HG02588 (cell line): ENCODE measurements at regions not wholly inside any gene's neighbourhood (a gene's known extent, or its start where the extent isn't known, plus 50 kb on each side); places are given as distances from the start of the nearest gene placed in this dataset.
"Not testable (repeated sequence)": the region's sequence is repeated elsewhere in the genome, so short reads cannot be mapped to it uniquely, and the experiment has no call there.

Experiments used
- ATAC-seq: cut with Tn5 transposase; IDR thresholded peaks from one replicate; pipeline ENCODE4 v1.9.1; 2021; ENCODE audit warnings: mild to moderate bottlenecking, moderate library complexity; ENCODE audit not compliant: unreplicated experiment

GRCh38 chr4:154907345-154908045 is 126.4 kb downstream of the RBM46 start:
- ATAC-seq, result not testable (repeated sequence)

DNA sequence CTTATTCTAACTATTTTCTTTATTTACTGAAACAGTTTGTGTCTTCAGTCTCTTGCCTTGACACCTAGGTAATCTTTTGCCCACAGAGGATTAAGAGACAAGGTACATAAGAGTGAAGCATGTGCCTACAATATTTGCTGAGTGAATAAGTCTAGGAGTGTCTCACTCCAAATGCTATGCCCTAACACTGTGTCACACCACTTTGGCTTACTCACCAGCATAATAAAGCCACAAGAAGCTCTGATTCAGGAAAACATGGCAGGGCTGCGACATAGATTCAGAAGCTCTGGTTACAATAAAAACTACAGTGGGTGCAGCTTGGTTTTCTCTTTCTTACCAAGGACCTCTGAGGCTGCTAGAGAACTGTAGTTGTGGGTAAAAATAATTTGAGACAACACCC is 127.1 kb downstream of the RBM46 start:
- ATAC-seq, result no peak

DNA sequence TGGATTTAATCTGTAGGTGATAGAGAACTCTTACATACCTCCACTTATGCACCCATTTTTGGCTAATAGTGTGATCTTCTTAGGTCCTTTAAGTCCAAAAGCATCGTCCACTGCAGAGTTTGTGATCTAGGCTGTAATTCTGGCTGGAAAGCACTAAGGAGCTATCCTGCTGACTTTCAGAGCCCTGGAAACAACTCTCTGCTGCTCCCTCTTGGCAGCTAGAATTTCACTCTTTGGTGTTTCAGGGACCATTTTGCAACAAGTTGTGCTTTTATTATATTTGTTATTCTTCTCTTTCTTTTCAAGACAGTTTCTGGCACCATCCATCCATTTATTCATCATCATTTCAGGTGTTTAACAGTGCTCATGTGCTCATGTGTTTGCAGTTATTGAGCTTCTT is 130.0 kb downstream of the RBM46 start:
- ATAC-seq, result no peak

DNA sequence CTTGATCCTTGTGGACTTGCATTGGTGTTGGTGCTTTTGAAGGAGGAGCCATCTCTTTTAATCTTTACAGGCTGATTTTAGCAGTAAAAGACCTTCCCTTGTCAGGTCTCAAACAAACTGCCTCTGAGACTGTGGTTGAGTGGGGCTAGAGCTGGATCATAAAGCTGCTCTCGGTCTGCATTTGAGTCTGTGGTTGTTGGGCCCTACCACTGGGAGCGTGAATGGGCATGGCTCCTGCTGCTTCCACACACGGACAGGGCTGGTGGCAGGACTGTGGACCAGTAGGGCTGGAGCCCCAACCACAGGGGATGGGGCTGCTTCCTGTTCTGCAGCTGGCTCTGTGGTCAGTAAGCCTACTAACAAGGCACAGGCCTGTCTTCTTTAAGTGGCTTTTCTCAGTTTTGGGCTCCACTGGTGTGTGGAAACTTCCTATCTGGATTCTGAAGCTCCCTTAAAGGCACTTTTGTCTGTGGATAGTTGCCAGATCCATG is 130.6 kb downstream of the RBM46 start:
- no peak for ATAC-seq

- ATAC-seq, result no peak
These were observed 135.0 kb downstream of the RBM46 start for GRCh38 chr4:154916068-154916467.

- ATAC-seq, result no peak
These were observed 146.1 kb downstream of the RBM46 start for GRCh38 chr4:154927126-154927680.

GRCh38 chr4:154928640-154929257 is 147.7 kb downstream of the RBM46 start:
- ATAC-seq, result no peak

- no peak for ATAC-seq
These were observed 155.8 kb downstream of the RBM46 start for GRCh38 chr4:154936873-154937272.

GRCh38 chr4:154939851-154940250 is 158.8 kb downstream of the RBM46 start:
- ATAC-seq, result no peak

DNA sequence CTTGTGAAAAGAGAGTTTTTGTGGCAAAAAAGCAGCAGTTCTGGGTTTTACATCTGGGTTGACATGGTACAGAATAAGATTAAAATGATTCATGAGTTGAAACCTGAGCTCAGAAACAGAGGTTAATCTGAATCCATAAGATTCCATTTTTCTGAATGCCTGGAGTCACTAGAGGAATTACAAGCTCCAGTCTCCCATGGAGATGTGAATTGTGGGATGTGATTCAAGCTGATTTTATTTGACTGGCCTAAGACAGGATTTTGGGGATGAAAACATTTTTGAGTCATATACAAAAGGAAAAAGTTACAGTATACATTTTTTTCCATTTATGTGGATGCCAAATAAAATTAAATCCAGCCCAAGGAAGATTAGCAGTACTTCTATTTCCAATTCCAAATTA is 161.1 kb downstream of the RBM46 start:
- no peak for ATAC-seq

GRCh38 chr4:154944996-154945395 is 163.9 kb downstream of the RBM46 start:
- ATAC-seq, result no peak

DNA sequence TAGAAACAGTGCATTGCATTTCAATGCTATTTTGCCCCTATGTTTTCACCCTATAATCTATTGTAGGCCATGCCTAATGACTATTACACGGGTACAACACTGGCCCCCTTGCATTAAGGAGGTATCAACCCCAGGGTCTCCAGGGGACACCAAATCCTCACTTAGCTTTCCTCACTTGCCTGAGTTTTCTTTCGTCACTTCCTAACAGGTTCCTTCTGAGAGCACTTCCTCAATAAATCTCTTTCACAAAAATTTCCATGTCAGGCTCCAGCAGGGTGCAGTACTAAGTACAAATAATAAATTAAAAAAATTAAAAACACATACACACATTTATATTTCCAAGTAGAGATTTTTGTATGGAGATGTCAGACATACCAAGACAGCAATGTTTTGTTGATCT is 165.0 kb downstream of the RBM46 start:
- no peak for ATAC-seq

GRCh38 chr4:154953691-154954090 is 172.6 kb downstream of the RBM46 start:
- no peak for ATAC-seq

- ATAC-seq, result no peak
These were observed 173.0 kb downstream of the RBM46 start for GRCh38 chr4:154954117-154954516.

DNA sequence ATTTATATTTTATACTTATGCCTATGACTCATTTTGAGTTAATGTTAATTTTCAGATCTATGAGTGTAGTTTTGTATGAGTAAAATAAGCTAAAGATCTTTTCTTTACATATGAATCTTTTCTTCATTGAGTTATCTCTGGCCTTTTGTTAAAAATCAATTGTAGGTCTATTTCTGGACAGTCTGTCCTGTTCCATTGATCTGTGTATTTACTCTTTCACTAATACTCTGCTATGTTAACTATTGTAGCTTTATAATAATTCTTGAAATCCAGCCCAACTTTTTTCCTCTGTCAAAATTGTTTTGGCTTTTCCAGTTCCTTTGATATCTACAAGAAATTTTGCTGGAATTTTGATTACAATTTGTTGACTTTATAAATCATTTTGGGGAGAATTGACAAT is 177.0 kb downstream of the RBM46 start:
- ATAC-seq, result no peak

DNA sequence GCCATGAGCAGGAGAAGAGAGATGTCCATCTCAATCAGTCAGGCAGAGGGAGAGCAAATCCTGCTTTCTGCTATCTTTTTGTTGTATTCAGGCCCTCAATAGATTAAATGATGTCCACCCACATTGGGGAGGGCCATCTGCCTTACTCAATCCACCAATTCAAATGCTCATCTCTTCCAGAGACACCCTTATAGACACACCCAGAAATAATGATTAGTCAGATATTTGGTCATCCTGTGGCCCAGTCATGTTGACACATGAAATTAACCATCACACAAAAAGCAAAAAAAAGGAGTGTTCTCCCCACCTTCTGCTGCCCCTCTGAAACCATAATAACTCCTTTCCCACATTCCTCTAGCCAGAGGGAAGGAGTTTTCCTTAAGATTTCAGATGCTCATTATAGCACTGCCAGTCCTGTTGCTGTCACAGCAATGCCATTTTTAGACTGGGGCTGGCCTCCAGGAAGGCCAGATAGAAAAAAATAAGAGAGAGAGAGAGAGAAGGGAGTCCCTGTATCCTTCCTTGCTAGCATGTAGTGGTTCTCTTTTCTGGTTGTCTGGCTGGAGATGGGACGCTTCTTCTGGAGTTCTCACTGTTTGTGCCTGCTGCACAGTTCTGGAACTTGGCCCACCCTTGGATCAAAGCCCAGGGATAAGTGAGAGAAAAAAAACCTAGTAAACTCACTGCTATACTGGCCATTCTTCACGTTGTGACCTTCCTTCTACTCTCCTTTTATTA is 177.7 kb downstream of the RBM46 start:
- ATAC-seq, result no peak

DNA sequence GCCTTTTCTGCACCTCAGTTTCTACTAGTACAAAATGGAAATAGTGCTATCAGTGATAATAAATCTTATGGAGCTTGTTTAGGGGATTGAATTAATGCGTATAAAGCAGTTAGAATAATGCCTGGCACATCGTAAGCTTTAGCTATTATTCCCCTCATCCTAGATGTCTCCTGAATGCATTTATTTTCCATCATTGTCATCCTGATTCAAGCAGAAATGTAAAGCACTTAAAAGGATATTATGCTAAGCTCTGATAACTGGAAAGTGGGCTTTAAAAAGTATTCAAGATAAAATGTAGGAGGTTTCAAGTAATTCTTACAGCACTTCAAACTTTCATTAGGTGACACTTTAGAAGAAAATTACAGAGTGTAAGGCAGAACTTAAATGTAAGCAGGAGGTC is 178.7 kb downstream of the RBM46 start:
- no peak for ATAC-seq

GRCh38 chr4:154960476-154960875 is 179.4 kb downstream of the RBM46 start:
- ATAC-seq, result no peak

- peak; percentile 95 for ATAC-seq
These were observed 180.2 kb downstream of the RBM46 start for GRCh38 chr4:154961263-154961662.

DNA sequence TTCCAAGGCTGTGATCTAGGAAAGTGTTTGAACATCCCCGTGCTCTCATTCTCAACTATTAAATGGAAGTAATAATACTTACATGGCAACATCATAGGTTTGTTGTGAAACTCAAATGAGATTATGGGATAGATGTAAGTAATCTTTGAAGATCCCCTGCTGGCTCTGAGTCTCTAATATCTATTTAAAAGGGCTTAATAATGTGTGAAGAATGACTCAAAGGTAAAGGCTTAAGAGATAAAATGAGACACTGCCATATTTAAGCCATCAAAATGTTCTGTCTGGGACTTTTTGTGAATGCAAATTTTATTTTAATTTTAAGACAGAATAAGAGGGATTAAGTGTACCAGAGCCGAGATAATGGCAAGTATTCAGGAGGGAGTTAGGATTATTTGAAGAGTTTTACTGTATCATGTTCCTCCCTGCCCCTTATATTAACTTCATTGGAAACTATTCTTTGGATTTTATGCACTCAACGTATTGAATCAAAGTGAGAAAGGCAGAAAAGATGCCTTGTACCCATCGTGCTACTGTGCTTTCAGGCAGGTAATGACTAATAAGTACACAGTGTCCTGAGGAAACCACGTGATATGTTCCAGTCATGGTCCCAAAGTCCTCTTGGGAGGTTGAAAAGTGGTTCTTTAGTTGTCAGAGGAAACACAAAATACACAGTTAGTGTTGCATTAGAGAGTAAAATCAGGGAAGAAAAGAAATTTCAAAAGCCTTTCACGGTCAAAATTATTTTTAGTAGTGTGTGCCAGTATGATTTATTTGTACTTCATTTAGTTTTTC is 192.4 kb downstream of the RBM46 start:
- ATAC-seq, result no peak

GRCh38 chr4:154977228-154977627 is 196.2 kb downstream of the RBM46 start:
- no peak for ATAC-seq
